Natural killer cell (primary cell): ENCODE measurements at regions not wholly inside any gene's neighbourhood (a gene's known extent, or its start where the extent isn't known, plus 50 kb on each side); places are given as distances from the start of the nearest gene placed in this dataset.

Experiments used
- ATAC-seq, 3 donors: fragments of 150-1000 bp in 2 of 3; fragments of 200-7000 bp in 1 of 3; cut with Tn5 transposase; 1 replicate in 1 of 3; 2 replicates in 2 of 3; pipeline ENCODE4 v1.10.0; 2021; ENCODE audit warnings: mild to moderate bottlenecking in 2 of 3, moderate library complexity in 2 of 3
- DNase-seq, 2 donors: peaks; one replicate each; pipeline versions ENCODE4 v3.0.0 to v3.0.0-alpha.2; 2013 to 2021; ENCODE audit warnings: mixed read lengths in 1 of 2
- H3K27ac ChIP-seq: one replicate; pipeline ENCODE4 v1.5.1; 2013; ENCODE audit warnings: mild to moderate bottlenecking, low read length
- H3K27me3 ChIP-seq: one replicate; pipeline ENCODE4 v1.6.1; 2013; ENCODE audit warnings: low read length; ENCODE audit not compliant: control insufficient read depth, insufficient read depth
- H3K36me3 ChIP-seq: one replicate; pipeline ENCODE4 v1.6.1; 2013; ENCODE audit warnings: low read length; ENCODE audit not compliant: control insufficient read depth, insufficient read depth
- H3K4me1 ChIP-seq: one replicate; pipeline ENCODE4 v1.6.1; 2013; ENCODE audit warnings: low read length; ENCODE audit not compliant: control insufficient read depth, insufficient read depth
- H3K4me3 ChIP-seq: one replicate; pipeline ENCODE4 v1.5.1; 2013; ENCODE audit warnings: low read length
- H3K9me3 ChIP-seq: one replicate; pipeline ENCODE4 v1.6.1; 2013; ENCODE audit warnings: low read length; ENCODE audit not compliant: control insufficient read depth, insufficient read depth
- H3K27ac Mint-ChIP-seq, 2 donors: one replicate each; pipeline ENCODE4 v1.8.0; 2022; ENCODE audit warnings: mild to moderate bottlenecking in 2 of 2, mixed read lengths in 2 of 2, moderate library complexity in 1 of 2
- H3K27me3 Mint-ChIP-seq, 2 donors: one replicate each; pipeline ENCODE4 v1.8.0; 2022; ENCODE audit warnings: low read depth in 2 of 2, mixed read lengths in 2 of 2
- H3K36me3 Mint-ChIP-seq: one replicate; pipeline ENCODE4 v1.8.0; 2022; ENCODE audit warnings: mixed read lengths
- H3K4me1 Mint-ChIP-seq, 2 donors: one replicate each; pipeline ENCODE4 v1.8.0; 2022; ENCODE audit warnings: mixed read lengths in 2 of 2
- H3K4me3 Mint-ChIP-seq: one replicate; pipeline ENCODE4 v1.8.0; 2022; ENCODE audit warnings: mild to moderate bottlenecking, moderate library complexity, mixed read lengths
- H3K9me3 Mint-ChIP-seq, 2 donors: one replicate each; pipeline ENCODE4 v1.8.0; 2022; ENCODE audit warnings: mixed read lengths in 2 of 2
- CTCF ChIP-seq: fragments of 200-600 bp; IDR thresholded peaks from one replicate; pipeline ENCODE4 v1.8.0; 2022; ENCODE audit warnings: antibody characterized with exemption
- WGBS: methylation state at CpG from one replicate; pipeline ENCODE4 v1.1.7; 2013; ENCODE audit warnings: missing lambda C conversion rate; ENCODE audit not compliant: insufficient coverage; 5-methylcytosine and 5-hydroxymethylcytosine counted together
- intact Hi-C: fragments of 100-400 bp; cut with micrococcal nuclease; formaldehyde crosslinking; loops from one replicate; pipeline ENCODE4 v1.14.2; 2022

- DNase-seq (no peak), ATAC-seq (no peak)
- WGBS: 93% methylated on average over 5 of the region's 5 CpGs
- peaks cover 2 to 6% of the 10 kb centered on the region in 2 donors for H3K27me3 Mint-ChIP-seq
- intact Hi-C loops: no loop called here
- no peaks in the 10 kb centered on the region for H3K9me3 Mint-ChIP-seq
- Histone ChIP-seq H3K27ac (no peak overlapping the region), H3K9me3 (no peaks in the 10 kb centered on the region), H3K27me3 (no peaks in the 10 kb centered on the region), H3K36me3 (no peaks in the 10 kb centered on the region), H3K4me1 (no peaks in the 10 kb centered on the region), H3K4me3 (no peak overlapping the region)
- H3K36me3 Mint-ChIP-seq: no peaks in the 10 kb centered on the region
- TF ChIP-seq CTCF: no peak
- H3K27ac Mint-ChIP-seq: no peak overlapping the region
- no peaks in the 10 kb centered on the region for H3K4me1 Mint-ChIP-seq
- H3K4me3 Mint-ChIP-seq: no peak overlapping the region
Observed at GRCh38 chr10:29843143-29843542, 208.4 kb upstream of the SVIL start.

- WGBS: 67% methylated on average over 16 of the region's 16 CpGs
- Mint-ChIP-seq H3K4me3 (no peak overlapping the region), H3K9me3 (no peaks in the 10 kb centered on the region), H3K36me3 (no peaks in the 10 kb centered on the region), H3K27me3 (peaks cover 6% of the 10 kb centered on the region in 2 donors), H3K27ac (no peak overlapping the region), H3K4me1 (no peaks in the 10 kb centered on the region)
- ATAC-seq: no peak
- Histone ChIP-seq H3K4me1 (no peaks in the 10 kb centered on the region), H3K27ac (no peak overlapping the region), H3K27me3 (no peaks in the 10 kb centered on the region), H3K9me3 (no peaks in the 10 kb centered on the region), H3K4me3 (no peak overlapping the region), H3K36me3 (no peaks in the 10 kb centered on the region)
- DNase-seq: no peak
- intact Hi-C loops: no loop called here
- TF ChIP-seq CTCF: no peak
Observed at GRCh38 chr10:29841724-29842649, 207.2 kb upstream of the SVIL start.

- Histone ChIP-seq H3K4me1 (no peaks in the 10 kb centered on the region), H3K27ac (no peak overlapping the region), H3K27me3 (no peaks in the 10 kb centered on the region), H3K4me3 (no peak overlapping the region), H3K36me3 (no peaks in the 10 kb centered on the region), H3K9me3 (no peaks in the 10 kb centered on the region)
- Mint-ChIP-seq H3K36me3 (no peaks in the 10 kb centered on the region), H3K27ac (no peak overlapping the region), H3K4me1 (no peaks in the 10 kb centered on the region), H3K4me3 (no peak overlapping the region), H3K9me3 (no peaks in the 10 kb centered on the region), H3K27me3 (peaks cover 6% of the 10 kb centered on the region in 2 donors)
- TF ChIP-seq CTCF: no peak
- no peak for DNase-seq
- intact Hi-C loops: no loop called here
- 78% methylated on average over 5 of the region's 11 CpGs for WGBS
- no peak for ATAC-seq
Observed at GRCh38 chr10:29840516-29841276, 205.9 kb upstream of the SVIL start.
